Suppressor macrophage (primary cell): ENCODE measurements at regions not wholly inside any gene's neighbourhood (a gene's known extent, or its start where the extent isn't known, plus 50 kb on each side); places are given as distances from the start of the nearest gene placed in this dataset.
A peak's percentile ranks its signal among the peaks of the same experiment; 100 is the strongest.

Source experiments
- DNase-seq, 4 experiments: peaks; one replicate each; pipeline ENCODE4 v3.0.0-alpha.2; 2020 to 2022

DNA sequence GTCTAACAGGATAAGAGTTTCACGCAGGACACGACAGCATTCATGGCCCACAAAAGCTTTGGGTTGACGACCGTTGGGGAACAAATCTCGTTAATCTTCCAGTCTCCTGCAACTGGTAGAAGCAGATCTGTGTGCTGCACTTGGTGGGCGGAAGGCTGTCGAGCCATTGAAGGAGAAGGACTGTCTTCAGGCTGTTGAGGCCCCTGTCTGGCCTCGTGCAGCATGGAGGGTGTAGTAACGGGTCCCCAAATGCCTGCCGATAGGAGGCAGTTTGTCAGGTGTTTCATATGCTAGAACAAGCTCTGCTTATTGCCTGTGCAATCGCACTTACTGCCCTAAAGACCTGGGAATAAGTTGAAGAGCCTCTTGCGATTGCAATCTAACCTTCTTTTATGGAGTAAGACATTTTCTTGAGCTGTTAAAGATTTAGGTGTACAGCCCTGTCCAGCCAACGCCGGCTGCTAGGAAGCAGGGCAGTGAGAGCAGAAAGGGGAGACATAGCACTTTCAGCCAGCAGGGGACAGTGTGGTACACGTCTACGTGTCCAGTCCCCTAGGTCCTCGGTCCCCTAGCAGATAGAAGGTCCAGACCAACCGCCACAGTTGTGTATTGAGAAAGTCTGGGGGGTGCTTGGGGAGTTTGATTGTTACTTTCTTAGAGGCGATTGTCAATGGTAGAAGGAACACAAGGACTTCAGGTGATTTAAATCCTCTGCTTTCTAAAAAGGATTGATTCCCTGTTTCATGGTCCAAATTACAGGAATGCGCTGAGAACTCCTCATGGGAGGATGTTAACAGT lies 102.3 kb upstream of the TMPRSS2 start:
- peak; percentile 76 to 84 (median 82) for DNase-seq

- DNase-seq = peak in 1 of 4 experiments; percentile 11
Measured at GRCh38 chr21:41606706-41607105, 98.7 kb upstream of the TMPRSS2 start.

DNA sequence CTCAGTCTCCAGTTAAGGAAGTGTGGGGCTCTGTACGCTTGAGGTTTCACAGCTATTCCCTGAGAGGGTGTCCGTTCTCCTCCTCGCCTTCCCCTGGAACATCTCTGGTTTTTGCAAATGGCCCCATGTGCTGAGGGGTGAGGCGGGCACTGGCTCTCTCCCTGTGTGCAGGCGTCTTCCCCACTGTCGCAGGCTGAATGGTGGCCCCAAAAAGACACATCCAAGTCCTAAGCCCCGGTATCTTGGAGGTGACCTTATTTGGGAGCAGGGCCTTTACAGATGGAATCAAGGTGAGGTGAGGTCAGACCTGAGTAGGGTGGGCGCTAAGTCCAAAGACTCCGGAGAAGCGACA lies 98.0 kb upstream of the TMPRSS2 start:
- no peak for DNase-seq

DNA sequence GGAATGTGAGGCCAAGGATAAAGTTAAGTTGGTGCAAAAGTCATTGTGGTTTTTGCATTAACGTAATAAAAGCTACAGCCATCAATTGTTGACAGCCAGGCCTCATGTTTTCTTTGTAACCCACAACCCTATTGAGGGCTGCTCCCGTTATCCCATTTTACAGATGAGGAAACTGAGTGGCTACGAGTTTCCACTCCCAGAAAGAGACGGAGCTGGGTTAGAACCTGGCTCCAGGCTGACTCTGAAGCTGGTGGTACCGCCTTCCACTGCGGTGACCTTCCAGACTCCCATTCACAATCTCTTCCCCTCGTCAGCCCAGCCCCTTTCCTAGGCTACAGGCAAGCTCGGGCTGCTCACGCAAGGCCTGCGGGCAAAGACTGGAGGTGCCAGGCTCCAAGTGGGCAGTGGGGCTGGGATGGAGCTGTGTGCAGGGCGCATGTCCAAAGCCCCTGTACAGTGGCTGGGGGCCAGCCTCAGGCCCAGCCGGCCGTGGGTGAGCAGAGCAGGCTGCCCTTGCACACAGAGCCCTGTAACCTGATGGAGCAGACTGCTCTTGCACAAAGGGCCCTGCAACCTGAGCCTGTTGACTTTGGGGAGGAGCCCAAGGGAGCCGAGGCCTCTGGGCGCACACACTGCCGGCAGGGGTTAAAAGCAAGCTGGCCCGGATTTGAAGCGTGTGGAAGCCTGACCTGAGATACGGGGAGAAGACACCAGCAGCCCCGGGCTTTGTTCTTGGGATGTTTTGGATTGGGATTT lies 97.4 kb upstream of the TMPRSS2 start:
- no peak for DNase-seq

DNA sequence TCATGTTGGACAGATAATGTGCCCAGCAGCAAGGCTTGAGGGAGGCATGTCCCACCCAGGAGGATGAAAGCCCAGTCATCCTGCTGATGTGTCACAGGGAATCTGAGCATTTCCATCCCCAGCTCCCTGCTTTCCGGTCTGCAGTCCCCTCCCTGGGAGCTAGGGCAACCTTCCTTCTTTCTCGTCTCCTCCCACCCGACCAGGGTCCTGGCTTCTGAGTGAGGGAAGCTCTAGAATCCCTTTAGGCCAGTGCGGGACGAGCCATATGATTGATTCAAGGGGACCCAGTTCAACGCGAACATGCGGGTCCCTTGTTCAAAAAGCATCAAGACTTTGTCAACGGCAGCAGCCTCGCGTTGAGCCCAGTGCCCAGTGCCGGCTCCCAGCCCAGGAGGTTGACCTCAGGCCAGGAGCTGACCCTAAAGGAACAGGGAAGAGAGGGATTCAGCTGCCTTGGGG lies 96.7 kb upstream of the TMPRSS2 start:
- no peak for DNase-seq

DNA sequence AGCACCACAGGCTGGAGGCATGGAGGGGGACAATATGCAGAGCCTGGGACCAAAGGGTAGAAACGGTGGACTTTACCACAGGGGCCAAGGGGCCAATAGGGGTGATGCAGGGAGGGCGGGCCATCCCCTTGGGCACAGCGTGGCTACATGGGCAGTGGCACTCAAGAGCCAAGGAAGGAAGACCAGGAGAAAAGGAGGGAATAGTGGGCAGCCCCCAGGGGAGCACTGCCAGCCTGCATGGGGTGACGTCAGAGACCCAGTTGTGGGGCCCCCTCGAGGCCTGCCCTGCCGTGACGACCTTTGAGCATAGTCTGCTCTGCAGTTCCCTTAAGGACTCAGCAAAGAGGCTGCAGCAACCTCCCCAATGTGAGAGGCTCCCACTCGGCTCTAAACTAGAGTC lies 95.5 kb upstream of the TMPRSS2 start:
- no peak for DNase-seq

GRCh38 chr21:41602531-41602930 lies 94.6 kb upstream of the TMPRSS2 start:
- no peak for DNase-seq

DNA sequence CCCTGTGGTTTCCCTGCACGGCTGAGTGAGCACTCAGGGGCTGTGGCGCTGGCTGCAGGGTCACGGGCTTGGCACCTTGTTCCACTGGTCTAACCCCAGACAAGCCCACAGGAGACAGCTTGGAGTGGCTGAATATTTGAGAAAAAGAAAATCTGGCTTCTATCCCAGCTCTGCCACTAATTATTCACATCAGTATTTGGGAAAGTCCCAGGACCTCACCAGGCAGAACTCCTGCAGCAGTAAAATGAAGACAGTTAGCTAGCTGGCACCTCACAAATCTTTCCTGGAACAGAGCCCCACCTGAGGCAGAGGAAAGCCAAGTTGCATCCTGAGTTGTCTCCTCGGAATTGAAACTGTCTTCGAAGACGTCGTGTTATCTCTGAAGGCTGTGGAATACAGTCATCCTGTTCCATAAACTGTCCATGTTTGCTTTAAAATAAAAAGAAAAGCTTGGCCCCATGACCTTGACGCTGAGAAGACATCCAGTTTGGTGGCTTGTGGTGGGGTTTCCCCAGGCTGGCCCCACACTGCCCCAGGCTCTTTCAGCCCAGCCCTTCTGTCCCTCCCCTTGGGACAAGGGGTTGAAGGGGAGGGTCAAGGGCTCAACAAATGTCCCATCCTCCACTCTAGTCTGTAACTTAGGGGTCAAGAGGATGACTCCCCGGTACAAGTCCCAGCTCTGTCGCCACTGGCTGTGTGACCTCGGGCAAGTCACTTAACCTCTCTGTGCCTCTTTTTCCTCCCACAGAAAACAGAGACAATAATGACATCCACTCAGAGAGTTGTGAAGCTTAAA lies 93.8 kb upstream of the TMPRSS2 start:
- no peak for DNase-seq

GRCh38 chr21:41600961-41601572 lies 93.1 kb upstream of the TMPRSS2 start:
- DNase-seq = no peak

DNA sequence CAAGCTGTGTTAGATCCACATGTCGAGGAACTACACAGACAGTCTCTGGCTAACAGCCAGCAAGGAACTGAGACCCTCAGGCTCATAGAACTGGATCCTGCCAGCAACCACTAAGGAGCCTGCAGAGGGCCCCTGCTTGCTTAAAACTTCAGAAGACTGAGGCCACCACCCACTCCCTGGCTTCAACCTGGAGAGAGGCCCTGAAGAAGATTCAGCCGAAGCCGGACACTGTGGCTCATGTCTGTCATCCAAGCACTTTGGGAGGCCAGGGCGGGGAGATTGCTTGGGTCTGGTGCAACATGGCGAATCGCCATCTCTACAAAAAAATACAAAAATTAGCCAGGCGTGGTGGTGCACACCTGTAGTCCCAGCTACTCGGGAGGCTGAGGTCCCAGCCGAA lies 92.6 kb upstream of the TMPRSS2 start:
- no peak for DNase-seq

DNA sequence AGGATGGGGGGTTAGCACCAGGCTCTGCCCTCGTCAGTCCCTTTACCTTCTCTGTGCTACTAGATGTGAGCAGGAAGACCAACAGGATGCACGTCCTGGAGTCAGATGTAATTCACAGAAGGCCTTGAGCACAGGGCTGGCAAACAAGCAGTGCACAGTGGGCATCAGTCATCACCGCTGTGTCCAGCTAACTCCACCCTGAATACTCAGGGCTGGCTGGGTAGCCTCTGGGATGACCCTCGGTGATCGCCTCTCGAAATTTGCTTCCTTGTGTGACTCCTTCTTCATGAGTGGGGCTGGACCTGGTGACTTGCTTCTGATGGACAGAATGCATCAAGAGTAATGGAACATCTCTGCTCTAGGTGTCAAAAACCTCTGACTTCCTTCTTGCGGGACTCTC lies 92.2 kb upstream of the TMPRSS2 start:
- DNase-seq = no peak

GRCh38 chr21:41598561-41599431 lies 90.8 kb upstream of the TMPRSS2 start:
- peak in 3 of 4 experiments; percentile 8 to 32 (median 23) for DNase-seq

- no peak for DNase-seq
Measured at GRCh38 chr21:41597811-41598231, 89.9 kb upstream of the TMPRSS2 start.

GRCh38 chr21:41597227-41597626 lies 89.3 kb upstream of the TMPRSS2 start:
- no peak for DNase-seq

GRCh38 chr21:41596241-41596925 lies 88.4 kb upstream of the TMPRSS2 start:
- DNase-seq = no peak

- DNase-seq = no peak
Measured at GRCh38 chr21:41594268-41594667, 86.3 kb upstream of the TMPRSS2 start.

GRCh38 chr21:41593760-41594138 lies 85.8 kb upstream of the TMPRSS2 start:
- no peak for DNase-seq

GRCh38 chr21:41593051-41593759 lies 85.2 kb upstream of the TMPRSS2 start:
- no peak for DNase-seq

- no peak for DNase-seq
Measured at GRCh38 chr21:41589620-41590175, 81.7 kb upstream of the TMPRSS2 start.

DNA sequence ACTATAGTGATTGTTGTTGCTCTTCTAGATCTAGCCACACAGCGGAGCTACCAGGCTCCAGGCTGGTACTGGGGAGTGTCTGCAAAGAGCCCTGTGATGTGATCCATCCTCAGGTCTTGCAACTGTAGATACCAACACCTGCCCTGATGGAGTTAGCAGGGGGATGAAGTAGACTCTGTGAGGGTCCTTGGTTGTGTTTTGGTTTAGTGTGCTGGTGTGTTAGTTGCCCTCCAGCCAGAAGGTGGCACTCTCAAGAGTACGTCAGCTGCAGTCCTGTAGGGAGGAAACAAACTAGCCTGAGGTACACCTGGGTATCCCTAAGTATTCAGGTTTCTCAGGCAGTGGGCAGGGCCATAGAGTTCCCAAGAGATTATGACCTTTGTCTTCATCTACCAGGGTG lies 81.2 kb upstream of the TMPRSS2 start:
- no peak for DNase-seq
